A673 (cell line): ENCODE measurements at regions not wholly inside any gene's neighbourhood (a gene's known extent, or its start where the extent isn't known, plus 50 kb on each side); places are given as distances from the start of the nearest gene placed in this dataset.

Experiments
- BruUV-seq: library from RNA; stranded (reverse); fragments of 400-500 nt; replicated peaks from 2 replicates; lab custom pipeline; 2021; lab: Mats Ljungman, UMichigan
- CTCF ChIA-PET: fragments of 300-600 bp; sonication (Branson Sonifier 250); formaldehyde crosslinking; loops from one replicate; lab custom pipeline; 2022; ENCODE audit warnings: antibody characterized with exemption; lab: Charles Lee
- POLR2A ChIA-PET: fragments of 300-600 bp; sonication (Branson Sonifier 250); formaldehyde crosslinking; loops from one replicate; lab custom pipeline; 2022; ENCODE audit warnings: antibody characterized with exemption; ENCODE audit not compliant: low non-redundant PET; lab: Charles Lee
- DNase-seq: peaks from one replicate; pipeline ENCODE4 v3.0.0-alpha.2; 2015; ENCODE audit warnings: low spot score
- H3K27ac ChIP-seq: fragments of 200-600 bp; sonication (generic); 2 replicates; pipeline ENCODE4 v1.5.1; 2016; ENCODE audit warnings: mixed run types, low read depth, mild to moderate bottlenecking, mixed read lengths, antibody characterized with exemption, low read length; ENCODE audit not compliant: poor library complexity, severe bottlenecking
- H3K27me3 ChIP-seq: fragments of 200-600 bp; sonication (generic); replicated peaks from 2 replicates; pipeline ENCODE4 v1.6.1; 2017; ENCODE audit warnings: mixed run types, low read depth, mild to moderate bottlenecking, mixed read lengths, antibody characterized with exemption, low read length; ENCODE audit not compliant: insufficient read depth, poor library complexity
- H3K36me3 ChIP-seq: fragments of 200-600 bp; sonication (generic); 2 replicates; pipeline ENCODE4 v1.6.1; 2016; ENCODE audit warnings: mixed run types, mild to moderate bottlenecking, mixed read lengths, antibody characterized with exemption, low read length; ENCODE audit not compliant: insufficient read depth, poor library complexity, severe bottlenecking
- H3K4me1 ChIP-seq: fragments of 200-600 bp; sonication (generic); 2 replicates; pipeline ENCODE4 v1.6.1; 2017; ENCODE audit warnings: mixed run types, mild to moderate bottlenecking, mixed read lengths, antibody characterized with exemption, low read length; ENCODE audit not compliant: insufficient read depth, poor library complexity, severe bottlenecking
- H3K4me3 ChIP-seq: fragments of 200-600 bp; sonication (generic); 2 replicates; pipeline ENCODE4 v1.5.1; 2016; ENCODE audit warnings: low read depth, mixed run types, mild to moderate bottlenecking, mixed read lengths, low read length; ENCODE audit not compliant: poor library complexity, severe bottlenecking
- H3K9me3 ChIP-seq: fragments of 200-600 bp; sonication (generic); 2 replicates; pipeline ENCODE4 v1.6.1; 2016; ENCODE audit warnings: mixed run types, low read depth, mild to moderate bottlenecking, mixed read lengths, antibody characterized with exemption, low read length; ENCODE audit not compliant: poor library complexity, severe bottlenecking
- CTCF ChIP-seq: fragments of 300-800, 200-600 bp; sonication (generic); conservative IDR thresholded peaks from 2 replicates; pipeline ENCODE4 v1.5.1; 2017; ENCODE audit warnings: low read depth, mild to moderate bottlenecking, antibody characterized with exemption, low read length, moderate library complexity, mixed read lengths
- EZH2 ChIP-seq: fragments of 200-600 bp; sonication (generic); IDR thresholded peaks from 2 replicates; pipeline ENCODE4 v1.6.1; 2017; ENCODE audit warnings: borderline replicate concordance, low read depth, mild to moderate bottlenecking, mixed read lengths, antibody characterized with exemption, low read length; ENCODE audit not compliant: poor library complexity, severe bottlenecking
- intact Hi-C: fragments of 100-400 bp; cut with micrococcal nuclease; formaldehyde crosslinking; loops from one replicate; pipeline ENCODE4 v1.10.0; 2022; ENCODE audit not compliant: unreplicated experiment

- H3K4me1 ChIP-seq = no peaks in the 10 kb centered on the region
- BruUV-seq = no TSS peak
- TF ChIP-seq EZH2 (no peak), CTCF (no peak)
- ChIA-PET CTCF (no interaction called here), POLR2A (no interaction called here)
- H3K36me3 ChIP-seq = no peaks in the 10 kb centered on the region
- intact Hi-C loops = no loop called here
- no peak for DNase-seq
- H3K27me3 ChIP-seq = peaks cover 11% of the 10 kb centered on the region
- H3K4me3 ChIP-seq = no peak overlapping the region
- no peaks in the 10 kb centered on the region for H3K9me3 ChIP-seq
- no peak overlapping the region for H3K27ac ChIP-seq
Measured at GRCh38 chr12:118618695-118619094, 242.3 kb downstream of the SUDS3 start.

- no peaks in the 10 kb centered on the region for H3K27me3 ChIP-seq
- no peak overlapping the region for H3K4me3 ChIP-seq
- H3K4me1 ChIP-seq = no peaks in the 10 kb centered on the region
- no peak for DNase-seq
- intact Hi-C loops = no loop called here
- BruUV-seq = no TSS peak
- ChIA-PET CTCF (no interaction called here), POLR2A (no interaction called here)
- no peaks in the 10 kb centered on the region for H3K9me3 ChIP-seq
- no peak overlapping the region for H3K27ac ChIP-seq
- H3K36me3 ChIP-seq = no peaks in the 10 kb centered on the region
- TF ChIP-seq CTCF (no peak), EZH2 (no peak)
Measured at GRCh38 chr12:118625050-118625675, 248.8 kb downstream of the SUDS3 start.

- no TSS peak for BruUV-seq
- intact Hi-C loops = no loop called here
- ChIA-PET POLR2A (no interaction called here), CTCF (interaction anchor here (0.7 kb wide), 1 partner anchor 912 kb away, joined by 3 read pairs; no protein-coding TSS in a partner anchor)
- no peaks in the 10 kb centered on the region for H3K9me3 ChIP-seq
- DNase-seq = peak; percentile 41
- TF ChIP-seq CTCF = no peak
- TF ChIP-seq EZH2 = no peak
- H3K36me3 ChIP-seq = no peaks in the 10 kb centered on the region
- H3K4me1 ChIP-seq = no peaks in the 10 kb centered on the region
- H3K27me3 ChIP-seq = peaks cover 8% of the 10 kb centered on the region
- H3K27ac ChIP-seq = no peak overlapping the region
- no peak overlapping the region for H3K4me3 ChIP-seq
Measured at GRCh38 chr12:118633071-118633470, 256.7 kb downstream of the SUDS3 start.
